CD4-positive, alpha-beta memory T cell (primary cell): ENCODE measurements at regions not wholly inside any gene's neighbourhood (a gene's known extent, or its start where the extent isn't known, plus 50 kb on each side); places are given as distances from the start of the nearest gene placed in this dataset.
"Not testable (repeated sequence)": the region's sequence is repeated elsewhere in the genome, so short reads cannot be mapped to it uniquely, and the experiment has no call there.

Source experiments
- CTCF ChIA-PET: fragments of 350-600 bp; sonication (Branson Sonifier 250); formaldehyde crosslinking; loops from one replicate; lab custom pipeline; 2021; ENCODE audit warnings: inconsistent platforms; ENCODE audit not compliant: partially characterized antibody; lab: Charles Lee
- POLR2A ChIA-PET: fragments of 350-600 bp; sonication (Branson Sonifier 250); formaldehyde crosslinking; loops from one replicate; lab custom pipeline; 2021; ENCODE audit not compliant: partially characterized antibody; lab: Charles Lee
- DNase-seq, 5 donors: peaks; one replicate each; pipeline versions ENCODE4 v3.0.0 to v3.0.0-alpha.2; 2020 to 2022; ENCODE audit warnings: mixed read lengths in 1 of 5
- H3K27ac ChIP-seq: one replicate; pipeline ENCODE4 v1.7.0; 2013; ENCODE audit warnings: low read depth, low read length
- H3K27me3 ChIP-seq: 2 replicates; pipeline ENCODE4 v1.7.0; 2013; ENCODE audit warnings: mild to moderate bottlenecking, low read length, moderate library complexity; ENCODE audit not compliant: insufficient read depth
- H3K36me3 ChIP-seq: 2 replicates; pipeline ENCODE4 v1.7.0; 2013; ENCODE audit warnings: mild to moderate bottlenecking, low read length, moderate library complexity; ENCODE audit not compliant: insufficient read depth
- H3K4me1 ChIP-seq: 2 replicates; pipeline ENCODE4 v1.7.0; 2013; ENCODE audit warnings: mild to moderate bottlenecking, low read length, moderate library complexity; ENCODE audit not compliant: insufficient read depth
- H3K4me3 ChIP-seq, 2 donors: one replicate each; pipeline ENCODE4 v1.7.0; 2013; ENCODE audit warnings: low read length in 2 of 2, mild to moderate bottlenecking in 1 of 2
- H3K9me3 ChIP-seq, 2 donors: one replicate each; pipeline ENCODE4 v1.7.0; 2013; ENCODE audit warnings: low read length in 2 of 2, control low read depth in 1 of 2; ENCODE audit not compliant: control insufficient read depth in 1 of 2
- H3K27ac Mint-ChIP-seq, 7 donors: one replicate each; pipeline ENCODE4 v1.8.0; 2020 to 2021; ENCODE audit warnings: mixed read lengths in 7 of 7, mild to moderate bottlenecking in 6 of 7, inconsistent platforms in 3 of 7, moderate library complexity in 3 of 7
- H3K27me3 Mint-ChIP-seq, 2 donors: one replicate each; pipeline ENCODE4 v1.8.0; 2020 to 2021; ENCODE audit warnings: mixed read lengths in 2 of 2
- H3K36me3 Mint-ChIP-seq, 2 donors: one replicate each; pipeline ENCODE4 v1.8.0; 2020 to 2021; ENCODE audit warnings: mixed read lengths in 2 of 2, inconsistent platforms in 1 of 2, mild to moderate bottlenecking in 1 of 2
- H3K4me1 Mint-ChIP-seq, 4 donors: one replicate each; pipeline ENCODE4 v1.8.0; 2020 to 2021; ENCODE audit warnings: mixed read lengths in 4 of 4, mild to moderate bottlenecking in 1 of 4
- H3K4me3 Mint-ChIP-seq, 8 donors: one replicate each; pipeline ENCODE4 v1.8.0; 2020 to 2021; ENCODE audit warnings: mixed read lengths in 8 of 8, mild to moderate bottlenecking in 7 of 8, moderate library complexity in 6 of 8, inconsistent platforms in 3 of 8
- H3K9me3 Mint-ChIP-seq, 8 donors: one replicate each; pipeline ENCODE4 v1.8.0; 2020 to 2021; ENCODE audit warnings: mixed read lengths in 8 of 8, mild to moderate bottlenecking in 5 of 8, inconsistent platforms in 3 of 8, moderate library complexity in 1 of 8
- intact Hi-C: fragments of 100-400 bp; cut with micrococcal nuclease; formaldehyde crosslinking; loops from one replicate; pipeline ENCODE4 v1.15.1; 2023

DNA sequence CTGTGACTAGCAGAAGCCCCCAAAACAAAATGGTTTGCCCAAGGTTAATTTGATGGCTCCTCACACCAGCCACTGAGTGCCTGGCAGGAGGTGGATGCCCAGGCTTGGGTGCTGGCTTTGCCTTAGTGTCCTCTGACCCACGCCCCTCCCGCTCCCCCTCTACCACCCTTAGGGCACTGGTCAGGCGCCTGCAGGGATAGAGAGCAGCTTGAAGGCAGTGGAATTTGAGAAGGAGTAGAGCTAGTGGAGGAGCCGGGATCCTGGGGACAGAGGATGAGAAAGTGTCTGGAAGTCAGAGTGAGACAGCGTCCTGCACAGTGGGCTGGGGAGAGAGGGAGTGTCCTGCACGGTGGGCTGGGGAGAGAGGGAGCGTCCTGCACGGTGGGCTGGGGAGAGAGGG lies 139.4 kb downstream of the DNAJB6 start:
- DNase-seq, result no peak
- Mint-ChIP-seq H3K27ac (peak overlapping the region in 2 of 7 donors; percentile 46 to 53), H3K36me3 (peaks cover 6 to 12% of the 10 kb centered on the region in 2 donors), H3K4me3 (peak overlapping the region in 1 of 8 donors; percentile 9), H3K27me3 (no peaks in the 10 kb centered on the region), H3K4me1 (peaks cover 27 to 74% (median 45%) of the 10 kb centered on the region in 4 donors), H3K9me3 (peaks cover 0 to 30% (median 24%) of the 10 kb centered on the region in 8 donors)
- Histone ChIP-seq H3K4me3 (no peak overlapping the region), H3K27ac (no peak overlapping the region), H3K4me1 (peaks cover 48% of the 10 kb centered on the region), H3K36me3 (no peaks in the 10 kb centered on the region), H3K9me3 (peaks cover 5 to 7% of the 10 kb centered on the region in 2 donors), H3K27me3 (no peaks in the 10 kb centered on the region)
- intact Hi-C loops, result no loop called here
- ChIA-PET POLR2A (interaction anchor here (0.9 kb wide), 1 partner anchor 14 kb away, joined by 6 read pairs; no protein-coding TSS in a partner anchor), CTCF (interaction anchor here (2.1 kb wide), 1 partner anchor 22 kb away, joined by 4 read pairs; no protein-coding TSS in a partner anchor)

DNA sequence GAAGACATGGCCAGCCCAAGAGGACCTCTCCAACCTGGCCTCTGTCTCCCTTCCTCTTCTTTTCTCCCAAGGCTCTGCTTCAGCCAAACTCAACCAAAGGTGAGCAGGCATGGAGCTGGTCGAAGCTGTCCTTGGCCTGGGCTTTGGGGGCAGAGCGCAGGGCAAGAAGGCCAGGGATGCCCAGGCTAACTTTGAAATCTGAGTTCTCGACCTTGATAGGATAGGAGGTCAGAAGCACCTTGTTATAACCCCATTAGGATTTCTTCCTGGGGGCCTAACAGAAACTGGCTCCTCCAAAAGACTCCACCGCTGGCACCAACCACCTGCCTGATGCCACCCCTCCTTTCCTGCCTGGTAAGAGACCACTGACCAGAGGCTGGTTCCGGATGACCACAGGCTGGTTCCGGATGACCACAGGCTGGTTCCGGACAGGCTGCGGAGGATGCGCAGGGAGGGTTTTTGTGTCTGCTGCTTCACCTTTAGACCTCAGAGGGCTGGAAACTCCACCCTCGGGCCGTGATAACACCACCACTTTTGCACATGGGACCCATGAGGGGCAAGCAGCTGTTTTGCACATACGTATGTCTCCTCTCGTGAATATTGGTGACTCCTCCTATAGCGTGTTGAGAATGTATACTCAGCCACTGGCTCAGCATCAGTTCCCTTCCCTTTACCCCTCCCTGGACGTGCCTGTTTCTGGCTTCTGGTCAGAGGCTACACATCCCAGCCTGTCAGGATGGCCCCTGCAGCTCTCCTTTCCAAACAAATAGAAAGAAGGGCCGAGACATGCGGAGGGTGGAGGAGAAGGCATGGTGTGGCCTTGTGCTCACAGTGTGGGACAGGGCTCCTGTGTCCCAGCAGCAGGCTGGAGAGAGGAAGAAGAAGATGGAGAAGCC lies 140.1 kb downstream of the DNAJB6 start:
- ChIA-PET CTCF (no interaction called here), POLR2A (interaction anchor here (0.6 to 1.3 kb wide), 5 partner anchors 7 to 92 kb away, joined by 3 to 6 read pairs (median 3); no protein-coding TSS in a partner anchor)
- Histone ChIP-seq H3K27ac (no peak overlapping the region), H3K4me1 (peaks cover 41% of the 10 kb centered on the region), H3K4me3 (no peak overlapping the region), H3K27me3 (no peaks in the 10 kb centered on the region), H3K9me3 (peaks cover 5 to 7% of the 10 kb centered on the region in 2 donors), H3K36me3 (no peaks in the 10 kb centered on the region)
- H3K4me3 Mint-ChIP-seq, result peak overlapping the region in 6 of 8 donors; percentile 4 to 68 (median 50)
- peaks cover 0 to 29% (median 22%) of the 10 kb centered on the region in 8 donors for H3K9me3 Mint-ChIP-seq
- H3K27ac Mint-ChIP-seq, result peak overlapping the region in 3 of 7 donors; percentile 17 to 78 (median 70)
- intact Hi-C loops, result no loop called here
- peaks cover 20 to 67% (median 38%) of the 10 kb centered on the region in 4 donors for H3K4me1 Mint-ChIP-seq
- H3K27me3 Mint-ChIP-seq, result no peaks in the 10 kb centered on the region
- H3K36me3 Mint-ChIP-seq, result peaks cover 6 to 12% of the 10 kb centered on the region in 2 donors
- DNase-seq, result no peak

DNA sequence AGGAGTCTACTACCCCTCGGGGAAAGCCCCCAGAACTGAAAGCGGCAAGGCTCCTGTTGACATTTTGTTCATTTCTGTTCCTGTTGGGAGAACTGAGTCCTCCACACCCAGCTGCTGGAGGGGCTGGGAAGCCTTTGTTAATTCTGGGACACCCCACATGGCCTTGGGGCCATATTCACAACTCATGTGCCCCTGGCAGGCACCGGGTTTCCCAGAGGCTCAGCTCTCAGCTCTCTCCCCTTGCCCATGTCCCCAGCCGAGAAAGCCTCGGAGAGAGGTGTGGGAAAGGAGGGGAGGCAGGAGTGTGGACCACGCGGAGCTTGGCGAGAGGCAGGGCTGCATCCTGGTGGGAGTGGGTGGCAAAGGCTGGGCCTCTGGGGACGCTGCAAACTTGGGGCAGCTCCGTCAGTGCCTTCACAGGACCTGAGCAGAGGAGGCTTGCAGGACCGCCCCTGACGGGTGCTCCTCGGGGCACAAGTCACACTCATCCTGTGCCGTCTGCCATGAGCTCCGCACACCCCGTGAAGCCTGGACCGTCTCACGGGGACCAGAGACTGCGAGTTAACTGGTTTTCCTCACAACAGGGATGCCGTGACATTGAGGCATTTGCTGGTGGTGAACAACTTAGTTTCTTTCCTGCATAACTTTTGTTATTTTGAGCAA lies 140.9 kb downstream of the DNAJB6 start:
- peak overlapping the region; percentile 54 to 95 (median 79) for H3K27ac Mint-ChIP-seq
- Histone ChIP-seq H3K9me3 (peaks cover 5 to 7% of the 10 kb centered on the region in 2 donors), H3K27me3 (no peaks in the 10 kb centered on the region), H3K36me3 (no peaks in the 10 kb centered on the region), H3K4me1 (peaks cover 33% of the 10 kb centered on the region), H3K27ac (no peak overlapping the region), H3K4me3 (peak overlapping the region in 1 of 2 donors; percentile 36)
- H3K27me3 Mint-ChIP-seq, result no peaks in the 10 kb centered on the region
- CTCF ChIA-PET, result interaction anchor here (1.2 kb wide), 1 partner anchor 13 kb away, joined by 3 read pairs; no protein-coding TSS in a partner anchor
- intact Hi-C loops, result no loop called here
- peaks cover 17 to 59% (median 33%) of the 10 kb centered on the region in 4 donors for H3K4me1 Mint-ChIP-seq
- peak in 3 of 5 donors; percentile 17 to 42 (median 39) for DNase-seq
- POLR2A ChIA-PET, result interaction anchor here (0.6 to 1.3 kb wide), 7 partner anchors 8 to 164 kb away, joined by 3 to 4 read pairs (median 3); no protein-coding TSS in a partner anchor
- peak overlapping the region; percentile 51 to 90 (median 82) for H3K4me3 Mint-ChIP-seq
- peaks cover 5 to 11% of the 10 kb centered on the region in 2 donors for H3K36me3 Mint-ChIP-seq
- H3K9me3 Mint-ChIP-seq, result peaks cover 0 to 25% (median 18%) of the 10 kb centered on the region in 8 donors

DNA sequence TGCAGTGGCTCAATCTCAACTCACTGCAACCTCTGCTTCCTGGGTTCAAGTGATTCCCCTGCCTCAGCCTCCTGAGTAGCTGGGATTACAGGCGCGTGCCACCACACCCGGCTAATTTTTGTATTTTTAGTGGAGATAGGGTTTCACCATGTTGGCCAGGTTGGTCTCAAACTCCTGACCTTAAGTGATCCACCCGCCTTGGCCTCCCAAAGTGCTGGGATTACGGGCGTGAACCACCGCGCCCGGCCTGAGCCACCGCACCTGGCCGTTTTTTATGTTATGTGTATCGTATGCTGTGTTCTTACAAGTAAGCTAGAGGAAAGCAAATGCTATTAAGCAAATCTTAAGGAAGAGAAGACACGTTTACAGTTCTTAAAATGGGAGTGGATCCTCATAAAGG lies 141.8 kb downstream of the DNAJB6 start:
- H3K36me3 Mint-ChIP-seq, H3K9me3 ChIP-seq, H3K27me3 ChIP-seq, H3K27me3 Mint-ChIP-seq, H3K27ac ChIP-seq, H3K36me3 ChIP-seq, H3K4me3 ChIP-seq, intact Hi-C loops, DNase-seq: not testable (repeated sequence)
- CTCF ChIA-PET, result interaction anchor here (1.2 kb wide), 1 partner anchor 12 kb away, joined by 3 read pairs; no protein-coding TSS in a partner anchor
- peaks cover 24% of the 10 kb centered on the region for H3K4me1 ChIP-seq
- Mint-ChIP-seq H3K4me1 (peaks cover 13 to 50% (median 27%) of the 10 kb centered on the region in 4 donors), H3K27ac (peak overlapping the region in 3 of 7 donors; percentile 55 to 77 (median 70)), H3K9me3 (peaks cover 0 to 15% (median 10%) of the 10 kb centered on the region in 8 donors), H3K4me3 (peak overlapping the region in 7 of 8 donors; percentile 5 to 90 (median 80))
- POLR2A ChIA-PET, result interaction anchor here (1.1 to 1.3 kb wide), 3 partner anchors 12 to 108 kb away, joined by 3 to 5 read pairs (median 4); no protein-coding TSS in a partner anchor

DNA sequence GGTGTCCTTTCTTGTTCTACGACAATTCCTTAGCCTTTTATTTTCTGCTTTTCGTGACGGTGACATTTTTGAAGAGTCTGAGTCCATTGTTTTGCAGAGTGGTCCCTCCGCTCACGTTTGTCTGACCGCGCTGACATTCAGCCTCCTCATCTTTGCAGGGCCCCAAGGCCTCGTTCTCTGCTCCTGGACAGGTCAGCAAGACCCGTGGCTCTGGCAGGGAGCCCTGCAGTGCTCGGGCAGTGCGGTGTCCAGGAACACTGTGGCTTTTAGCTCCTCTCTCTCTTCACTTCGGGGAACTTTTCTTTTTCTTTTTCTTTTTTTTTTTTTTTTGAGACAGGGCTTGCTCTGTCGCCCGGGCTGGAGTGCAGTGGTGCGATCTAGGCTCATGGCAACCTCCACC lies 142.5 kb downstream of the DNAJB6 start:
- Histone ChIP-seq H3K9me3 (no peaks in the 10 kb centered on the region), H3K4me3 (no peak overlapping the region), H3K4me1 (peaks cover 17% of the 10 kb centered on the region), H3K27ac (no peak overlapping the region), H3K36me3 (no peaks in the 10 kb centered on the region), H3K27me3 (no peaks in the 10 kb centered on the region)
- Mint-ChIP-seq H3K36me3 (peaks cover 0 to 5% of the 10 kb centered on the region in 2 donors), H3K4me1 (peaks cover 11 to 45% (median 24%) of the 10 kb centered on the region in 4 donors), H3K9me3 (peaks cover 0 to 11% (median 6%) of the 10 kb centered on the region in 8 donors), H3K4me3 (peak overlapping the region in 6 of 8 donors; percentile 10 to 59 (median 25)), H3K27me3 (no peaks in the 10 kb centered on the region), H3K27ac (peak overlapping the region in 6 of 7 donors; percentile 19 to 61 (median 48))
- ChIA-PET CTCF (interaction anchor here (0.7 kb wide), 1 partner anchor 12 kb away, joined by 3 read pairs; no protein-coding TSS in a partner anchor), POLR2A (interaction anchor here (1.1 to 2.3 kb wide), 2 partner anchors 8 to 11 kb away, joined by 5 to 15 read pairs; no protein-coding TSS in a partner anchor)
- no peak for DNase-seq
- intact Hi-C loops, result no loop called here

DNA sequence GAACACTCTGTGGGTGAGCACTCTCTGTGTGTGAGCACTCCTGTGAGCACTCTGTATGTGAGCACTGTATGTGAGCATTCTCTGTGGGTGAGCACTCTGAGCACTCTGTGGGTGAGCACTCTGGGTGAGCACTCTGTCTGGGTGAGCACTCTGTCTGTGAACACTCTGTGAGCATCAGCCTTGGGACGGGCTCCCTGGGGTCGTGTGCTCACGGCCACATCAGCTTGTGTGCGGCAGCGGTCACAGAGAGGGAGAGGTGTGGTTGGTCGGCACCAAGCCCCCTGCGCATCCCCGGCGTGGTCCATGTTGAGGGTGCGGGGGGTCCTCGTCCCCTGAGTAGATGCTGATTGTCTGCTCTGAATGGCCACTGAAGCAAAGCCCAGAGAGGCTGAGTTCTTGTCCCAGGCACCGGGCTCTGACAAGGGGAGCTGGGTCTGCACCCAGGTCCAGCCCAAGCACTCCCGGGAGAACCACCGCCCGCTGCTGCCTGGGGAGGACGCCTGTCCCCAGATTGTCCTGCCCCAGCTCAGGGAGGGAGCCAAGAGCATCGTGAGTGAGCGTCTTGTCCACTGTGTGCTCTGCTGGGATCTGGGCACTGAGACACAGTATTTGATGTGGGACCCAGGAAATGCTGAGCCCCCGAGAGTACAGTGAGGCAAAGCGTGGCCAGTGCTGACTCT lies 143.7 kb downstream of the DNAJB6 start:
- Mint-ChIP-seq H3K9me3 (peaks cover 0 to 4% (median 0%) of the 10 kb centered on the region in 8 donors), H3K36me3 (no peaks in the 10 kb centered on the region), H3K27me3 (peaks cover 0 to 1% of the 10 kb centered on the region in 2 donors), H3K4me3 (no peak overlapping the region), H3K27ac (no peak overlapping the region), H3K4me1 (peaks cover 16 to 48% (median 27%) of the 10 kb centered on the region in 4 donors)
- intact Hi-C loops, result no loop called here
- Histone ChIP-seq H3K4me1 (peaks cover 28% of the 10 kb centered on the region), H3K27ac (no peak overlapping the region), H3K27me3 (no peaks in the 10 kb centered on the region), H3K4me3 (no peak overlapping the region), H3K9me3 (no peaks in the 10 kb centered on the region), H3K36me3 (no peaks in the 10 kb centered on the region)
- ChIA-PET POLR2A (interaction anchor here (1.3 to 2.3 kb wide), 2 partner anchors 9 to 10 kb away, joined by 3 to 15 read pairs; no protein-coding TSS in a partner anchor), CTCF (no interaction called here)
- no peak for DNase-seq
